ENCODE measurements at regions not wholly inside any gene's neighbourhood (a gene's known extent, or its start where the extent isn't known, plus 50 kb on each side); places are given as distances from the start of the nearest gene placed in this dataset.
"Not testable (repeated sequence)": the region's sequence is repeated elsewhere in the genome, so short reads cannot be mapped to it uniquely, and the experiment has no call there.

GRCh38 chrX:87968118-87968517, 450.5 kb downstream of the KLHL4 start:
- DNase-seq: no peak

DNA sequence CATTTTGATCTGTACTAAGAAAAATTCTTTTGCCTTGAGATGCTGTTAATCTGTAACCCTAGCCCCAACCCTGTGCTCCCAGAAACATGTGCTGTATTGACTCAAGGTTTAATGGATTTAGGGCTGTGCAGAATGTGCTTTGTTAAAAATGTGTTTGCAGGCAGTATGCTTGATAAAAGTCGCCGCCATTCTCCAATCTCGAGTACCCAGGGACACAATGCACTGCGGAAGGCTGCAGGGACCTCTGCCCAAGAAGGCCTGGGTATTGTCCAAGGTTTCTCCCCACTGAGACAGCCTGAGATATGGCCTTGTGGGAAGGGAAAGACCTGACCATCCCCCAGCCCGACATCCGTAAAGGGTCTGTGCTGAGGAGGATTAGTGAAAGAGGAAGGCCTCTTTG, 454.5 kb downstream of the KLHL4 start:
- not testable (repeated sequence) for DNase-seq

- DNase-seq: no peak
Measured at GRCh38 chrX:87975365-87975764, 457.8 kb downstream of the KLHL4 start.

DNA sequence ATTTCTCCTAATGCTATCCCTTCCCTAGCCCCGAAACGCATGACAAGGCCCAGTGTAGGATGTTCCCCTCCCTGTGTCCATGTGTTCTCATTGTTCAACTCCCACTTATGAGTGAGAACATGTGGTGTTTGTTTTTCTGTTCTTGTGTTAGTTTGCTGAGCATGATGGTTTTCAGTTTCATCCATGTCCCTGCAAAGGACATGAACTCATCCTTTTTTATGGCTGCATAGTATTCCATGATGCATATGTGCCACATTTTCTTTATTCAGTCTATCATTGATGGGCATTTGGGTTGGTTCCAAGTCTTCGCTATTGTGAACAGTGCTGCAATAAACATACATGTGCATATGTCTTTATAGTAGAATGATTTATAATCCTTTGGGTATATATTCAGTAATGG, 490.3 kb downstream of the KLHL4 start:
- not testable (repeated sequence) for DNase-seq

DNA sequence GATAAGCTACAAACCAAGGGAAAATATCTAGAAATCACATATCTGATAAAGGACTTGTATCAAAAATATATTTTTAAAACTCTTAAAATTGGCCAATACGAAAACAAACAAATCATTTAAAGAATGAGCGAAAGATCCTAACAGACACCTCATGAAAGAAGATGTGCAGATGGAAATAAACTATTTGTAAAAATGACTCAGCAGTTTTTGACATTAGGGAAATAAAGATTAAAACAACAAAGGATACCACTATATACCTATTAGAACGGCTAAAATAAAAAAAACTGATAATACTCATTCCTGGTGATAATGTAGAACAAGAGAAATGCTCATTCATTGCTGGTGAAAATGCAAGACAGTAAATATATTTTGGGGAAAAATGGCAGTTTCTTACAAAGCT, 506.4 kb downstream of the KLHL4 start:
- no peak for DNase-seq

DNA sequence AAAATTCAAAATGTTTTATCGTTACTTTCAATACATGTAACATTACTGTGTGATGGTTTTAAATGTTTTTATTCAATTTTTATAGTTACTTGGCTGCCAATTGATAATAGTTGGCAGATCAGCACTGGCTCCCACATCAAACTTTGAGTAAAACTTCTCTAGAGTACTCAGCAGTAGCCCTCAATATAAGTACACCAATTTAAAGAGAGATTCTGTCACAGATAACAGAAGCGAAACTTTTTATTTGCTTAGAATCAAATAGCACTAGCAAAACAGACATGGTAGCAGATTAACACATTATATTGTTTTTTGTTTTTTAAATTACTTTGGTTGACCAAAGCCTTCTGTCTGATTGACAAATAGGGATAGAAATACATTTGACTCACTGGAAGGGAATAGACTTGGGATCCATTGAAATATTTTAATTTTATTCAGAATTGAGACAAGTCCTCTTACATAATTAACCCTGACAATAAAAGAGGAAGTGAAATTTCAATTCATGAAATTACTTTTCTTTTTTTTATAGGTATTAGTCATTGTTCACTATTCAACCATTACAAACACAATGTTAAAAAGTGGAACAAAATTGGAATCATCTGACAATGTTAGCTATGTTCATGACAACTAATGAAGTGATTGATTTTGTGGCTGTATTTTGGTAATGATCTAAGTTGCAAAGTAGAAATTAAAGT, 554.9 kb downstream of the KLHL4 start:
- no peak for DNase-seq

DNA sequence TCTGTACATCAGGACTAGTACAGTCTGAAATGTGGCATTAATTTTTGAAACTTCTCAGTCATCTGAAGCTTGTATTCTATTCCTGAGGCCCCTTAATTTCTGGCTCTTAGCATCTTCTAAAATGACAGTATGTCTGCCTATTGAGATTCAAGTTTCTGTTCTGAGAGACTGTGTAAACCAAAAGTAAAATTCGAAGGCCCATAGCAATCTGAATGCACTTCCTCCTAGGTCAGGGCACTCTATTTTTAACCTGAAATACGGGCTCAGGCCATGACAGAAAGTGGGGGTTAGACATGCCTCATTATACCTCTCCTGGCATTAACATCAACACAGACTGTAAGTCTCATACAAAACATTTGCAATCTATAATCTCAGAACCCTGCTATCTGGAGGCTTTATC, 584.4 kb downstream of the KLHL4 start:
- no peak for DNase-seq

GRCh38 chrX:88135735-88136134, 611.3 kb upstream of the CPXCR1 start:
- no peak for DNase-seq

GRCh38 chrX:88136328-88136727, 610.7 kb upstream of the CPXCR1 start:
- DNase-seq: no peak

- DNase-seq: no peak
Measured at GRCh38 chrX:88146577-88146976, 600.4 kb upstream of the CPXCR1 start.

GRCh38 chrX:88170553-88170952, 576.5 kb upstream of the CPXCR1 start:
- no peak for DNase-seq

GRCh38 chrX:88173932-88174440, 573.0 kb upstream of the CPXCR1 start:
- DNase-seq: not testable (repeated sequence)

DNA sequence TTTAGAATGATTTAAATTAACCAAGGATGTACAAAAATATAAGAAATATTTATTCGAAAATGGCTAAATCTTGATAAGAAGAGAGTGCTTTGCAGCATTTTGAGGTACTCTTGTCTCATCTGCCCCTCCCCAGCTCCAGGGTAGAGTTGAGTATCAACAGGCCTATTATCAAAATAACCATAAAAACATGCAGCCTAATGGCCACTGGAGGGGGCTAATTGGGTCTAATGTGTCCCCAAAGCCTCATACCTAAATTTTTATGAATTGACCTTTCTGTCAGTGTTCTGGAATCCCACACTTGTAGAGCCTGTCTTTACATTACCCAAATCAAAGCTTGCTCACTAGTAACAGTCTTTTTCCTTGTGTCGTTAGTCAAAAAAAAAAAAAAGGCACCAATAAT, 544.9 kb upstream of the CPXCR1 start:
- DNase-seq: no peak

- no peak for DNase-seq
Measured at GRCh38 chrX:88244066-88244465, 503.0 kb upstream of the CPXCR1 start.

DNA sequence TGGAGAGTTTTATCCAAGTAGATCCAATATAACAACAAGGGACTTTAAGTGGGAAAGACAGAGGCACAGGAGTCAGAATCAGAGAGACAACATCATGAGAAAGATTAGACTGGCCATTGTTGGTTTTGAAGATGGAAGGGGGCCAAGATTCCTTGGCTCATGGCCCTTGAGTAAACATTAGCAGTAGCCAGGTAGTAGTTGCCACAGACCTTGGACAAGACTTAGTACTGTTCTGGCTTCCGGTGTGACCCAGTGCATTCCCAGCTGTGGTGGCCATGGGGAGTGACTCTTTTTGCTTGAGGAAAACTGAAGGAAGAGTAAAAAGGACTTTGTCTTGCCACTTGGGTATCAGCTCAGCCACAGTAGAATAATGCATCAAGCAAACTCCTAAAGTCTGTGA, 462.2 kb upstream of the CPXCR1 start:
- no peak for DNase-seq

GRCh38 chrX:88313972-88314371, 433.1 kb upstream of the CPXCR1 start:
- DNase-seq: not testable (repeated sequence)

- DNase-seq: no peak
Measured at GRCh38 chrX:88325634-88326033, 421.4 kb upstream of the CPXCR1 start.

GRCh38 chrX:88355252-88355651, 391.8 kb upstream of the CPXCR1 start:
- DNase-seq: no peak

DNA sequence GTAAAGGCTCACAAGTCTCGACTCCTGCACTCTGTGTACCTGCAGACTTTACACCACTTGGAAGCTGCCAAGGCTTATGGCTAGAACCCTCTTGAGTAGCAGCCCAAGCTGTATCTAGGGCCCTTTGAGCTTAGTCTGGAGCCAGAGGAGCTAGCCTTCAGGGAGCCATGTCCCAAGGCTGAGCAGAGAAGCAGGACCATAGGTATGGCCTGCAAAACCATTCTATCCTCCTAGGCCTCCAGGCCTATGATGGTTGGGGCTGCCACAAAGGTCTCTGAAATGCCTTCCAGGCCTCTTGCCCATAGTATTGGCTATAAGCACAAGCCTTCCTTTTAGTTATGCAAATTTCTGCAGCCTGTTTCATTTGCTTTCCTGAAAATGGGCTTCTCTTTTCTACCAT, 380.7 kb upstream of the CPXCR1 start:
- no peak for DNase-seq

DNA sequence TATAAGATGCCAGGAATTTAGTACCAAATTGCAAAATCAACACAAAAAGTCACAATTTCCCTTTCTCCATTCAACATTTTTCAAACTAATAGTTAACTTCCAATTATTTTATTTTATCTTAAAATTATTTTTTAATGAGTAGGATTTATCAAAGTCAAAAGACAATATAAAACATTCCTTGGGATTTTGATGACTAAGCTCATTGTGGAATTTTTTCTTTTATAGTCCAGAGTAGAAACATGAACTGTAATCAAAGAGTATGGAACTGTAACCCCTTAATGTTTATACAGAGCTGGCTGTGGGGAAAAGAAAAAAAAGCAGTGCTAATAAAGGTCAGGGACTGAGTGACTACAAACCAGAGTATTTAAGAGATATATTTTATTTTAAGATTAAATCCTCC, 368.6 kb upstream of the CPXCR1 start:
- no peak for DNase-seq

- DNase-seq: no peak
Measured at GRCh38 chrX:88397551-88397950, 349.5 kb upstream of the CPXCR1 start.

DNA sequence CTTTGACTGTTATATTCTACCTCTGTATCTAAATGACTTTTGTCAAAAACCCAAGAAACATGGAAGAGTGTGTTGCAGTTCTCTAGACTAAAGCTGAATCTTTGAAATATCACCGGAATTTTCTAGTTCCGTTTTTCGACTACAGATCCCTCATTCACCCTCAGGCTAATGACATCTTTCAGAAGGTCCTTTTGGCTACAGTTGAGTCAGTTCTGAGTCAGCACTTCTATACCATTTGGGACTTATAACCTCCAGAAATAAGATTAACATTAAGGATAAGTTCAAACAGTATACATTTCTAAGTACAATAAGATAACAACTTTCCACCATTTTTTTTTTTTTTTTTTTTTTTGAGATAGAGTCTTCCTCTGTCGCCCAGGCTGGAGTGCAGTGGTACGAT, 331.0 kb upstream of the CPXCR1 start:
- no peak for DNase-seq

GRCh38 chrX:88416965-88417364, 330.1 kb upstream of the CPXCR1 start:
- DNase-seq: no peak

DNA sequence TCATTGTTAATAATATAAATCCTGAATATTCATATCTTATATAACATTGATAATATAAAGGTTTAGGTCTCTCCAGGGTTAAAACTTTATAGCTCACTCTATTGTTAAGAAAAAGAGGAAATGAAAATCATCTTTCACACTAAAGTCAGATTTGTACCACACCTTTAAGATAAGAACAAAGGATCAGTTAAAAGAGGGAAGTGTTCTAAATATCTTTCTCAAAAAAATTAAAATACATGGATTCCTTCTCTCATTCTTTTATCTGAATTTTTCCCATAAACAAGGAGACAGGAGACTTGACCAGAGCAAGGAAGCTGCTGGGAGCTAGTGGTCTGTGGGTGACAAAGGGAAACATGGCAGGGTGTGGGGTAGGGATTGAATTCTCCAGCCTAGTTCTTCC, 323.0 kb upstream of the CPXCR1 start:
- no peak for DNase-seq

DNA sequence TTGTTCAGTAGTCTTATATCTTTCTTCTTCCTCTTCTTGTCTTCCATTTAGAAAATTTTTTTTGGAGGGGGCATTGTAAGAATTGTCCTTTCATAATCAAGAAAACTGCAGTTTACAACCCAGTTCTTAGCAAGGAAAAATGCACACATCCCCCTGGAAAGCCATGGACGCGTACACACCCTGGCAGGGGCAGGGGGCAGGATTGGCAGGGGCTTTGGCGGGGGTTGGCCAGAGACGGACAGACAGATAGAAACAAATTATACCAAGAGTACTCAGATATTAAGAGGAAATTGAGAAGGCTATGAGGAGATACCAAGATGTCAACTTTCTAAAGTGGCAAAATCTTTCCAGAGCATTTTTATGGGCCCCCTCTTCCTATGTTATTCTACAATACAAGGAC, 322.5 kb upstream of the CPXCR1 start:
- DNase-seq: no peak

Data from activated CD4-positive, CD25-positive, alpha-beta regulatory T cell treated with anti-CD3 and anti-CD28 coated beads, Interleukin-2, amount 50 U/mL, for 72 hours (primary cell).